ENCODE measurements at regions not wholly inside any gene's neighbourhood (a gene's known extent, or its start where the extent isn't known, plus 50 kb on each side); places are given as distances from the start of the nearest gene placed in this dataset.

DNA sequence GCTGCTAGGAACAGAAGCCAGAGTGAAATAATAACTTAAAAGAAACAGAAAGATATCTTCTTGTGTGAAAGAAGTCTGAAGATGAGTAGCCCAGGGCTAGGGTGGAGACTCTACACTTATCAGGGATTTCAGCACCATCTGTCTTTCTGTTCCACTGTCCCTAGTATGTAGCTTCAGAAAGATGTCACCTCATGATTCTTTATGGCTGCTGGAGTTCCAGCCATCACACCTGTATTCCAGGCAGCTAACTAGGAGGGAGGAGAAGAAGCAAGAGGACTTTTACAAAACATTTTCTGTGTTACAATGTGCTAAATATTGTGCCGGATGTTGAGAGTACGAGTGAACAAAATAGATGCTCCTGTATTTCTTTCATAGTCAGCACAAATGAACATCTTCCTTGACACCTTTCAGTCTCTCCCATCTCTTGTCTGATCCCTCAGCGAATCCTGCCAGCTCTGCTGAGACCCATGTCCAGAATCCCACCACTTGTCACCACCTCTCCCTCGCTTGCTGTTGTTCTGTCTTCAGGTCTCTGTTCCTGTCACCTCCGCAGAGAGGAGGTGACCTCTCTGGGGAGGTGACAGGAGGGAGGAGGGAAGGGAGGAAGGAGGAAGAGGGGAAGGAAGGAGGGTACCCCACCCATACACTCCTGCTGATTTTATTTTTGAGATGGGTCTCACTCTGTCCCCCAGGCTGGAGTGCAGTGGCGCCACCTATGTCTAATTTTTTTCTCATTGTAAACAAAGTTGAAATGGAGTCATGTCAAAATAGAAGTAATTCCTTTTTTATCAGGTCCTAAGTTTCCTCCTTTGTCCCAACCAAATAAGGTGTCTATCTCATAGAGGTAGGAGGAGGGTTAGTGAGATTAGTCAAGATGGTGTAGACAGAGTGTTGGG is 188.9 kb downstream of the TFAP2C start:
- TF ChIP-seq, protein P1, sequence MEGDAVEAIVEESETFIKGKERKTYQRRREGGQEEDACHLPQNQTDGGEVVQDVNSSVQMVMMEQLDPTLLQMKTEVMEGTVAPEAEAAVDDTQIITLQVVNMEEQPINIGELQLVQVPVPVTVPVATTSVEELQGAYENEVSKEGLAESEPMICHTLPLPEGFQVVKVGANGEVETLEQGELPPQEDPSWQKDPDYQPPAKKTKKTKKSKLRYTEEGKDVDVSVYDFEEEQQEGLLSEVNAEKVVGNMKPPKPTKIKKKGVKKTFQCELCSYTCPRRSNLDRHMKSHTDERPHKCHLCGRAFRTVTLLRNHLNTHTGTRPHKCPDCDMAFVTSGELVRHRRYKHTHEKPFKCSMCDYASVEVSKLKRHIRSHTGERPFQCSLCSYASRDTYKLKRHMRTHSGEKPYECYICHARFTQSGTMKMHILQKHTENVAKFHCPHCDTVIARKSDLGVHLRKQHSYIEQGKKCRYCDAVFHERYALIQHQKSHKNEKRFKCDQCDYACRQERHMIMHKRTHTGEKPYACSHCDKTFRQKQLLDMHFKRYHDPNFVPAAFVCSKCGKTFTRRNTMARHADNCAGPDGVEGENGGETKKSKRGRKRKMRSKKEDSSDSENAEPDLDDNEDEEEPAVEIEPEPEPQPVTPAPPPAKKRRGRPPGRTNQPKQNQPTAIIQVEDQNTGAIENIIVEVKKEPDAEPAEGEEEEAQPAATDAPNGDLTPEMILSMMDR (IDR thresholded peaks at IDR 0.05; ENCODE audit: low read depth, low read length): no peak
- Histone ChIP-seq H3K27ac (no peak overlapping the region), H3K27me3 (ENCODE audit: insufficient read depth, low read depth, severe bottlenecking) (peaks cover 86% of the 10 kb centered on the region), H3K36me3 (no peaks in the 10 kb centered on the region), H3K4me3 (ENCODE audit: low read depth, low read length) (no peak overlapping the region), H3K9me3 (ENCODE audit: severe bottlenecking) (no peaks in the 10 kb centered on the region)
- DNase-seq: no peak

DNA sequence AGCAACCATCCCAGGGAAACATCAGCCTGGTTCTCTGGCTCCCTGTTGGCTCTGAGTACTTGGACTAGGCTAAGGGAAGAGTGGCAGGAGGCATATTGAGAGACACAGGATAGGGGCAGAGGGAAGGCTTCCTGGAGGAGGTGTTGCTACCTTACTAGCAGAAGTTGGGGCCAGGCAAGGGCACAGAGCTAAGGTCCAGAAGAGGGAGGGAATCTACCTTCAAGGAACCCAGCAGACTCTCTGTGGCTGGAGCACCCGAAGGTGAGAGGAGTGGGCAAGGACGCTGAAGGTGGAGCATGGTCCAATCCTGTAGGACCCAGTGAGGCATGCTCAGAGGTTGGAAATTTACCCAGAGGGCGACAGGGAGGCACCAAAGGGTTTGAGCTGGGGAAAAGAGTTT is 191.9 kb downstream of the TFAP2C start:
- Histone ChIP-seq H3K4me3 (ENCODE audit: low read depth, low read length) (no peak overlapping the region), H3K9me3 (ENCODE audit: severe bottlenecking) (no peaks in the 10 kb centered on the region), H3K27me3 (ENCODE audit: insufficient read depth, low read depth, severe bottlenecking) (peaks cover 81% of the 10 kb centered on the region), H3K36me3 (no peaks in the 10 kb centered on the region), H3K27ac (no peak overlapping the region)
- TF ChIP-seq, protein P1 (IDR thresholded peaks at IDR 0.05; ENCODE audit: low read depth, low read length): no peak
- DNase-seq: no peak

DNA sequence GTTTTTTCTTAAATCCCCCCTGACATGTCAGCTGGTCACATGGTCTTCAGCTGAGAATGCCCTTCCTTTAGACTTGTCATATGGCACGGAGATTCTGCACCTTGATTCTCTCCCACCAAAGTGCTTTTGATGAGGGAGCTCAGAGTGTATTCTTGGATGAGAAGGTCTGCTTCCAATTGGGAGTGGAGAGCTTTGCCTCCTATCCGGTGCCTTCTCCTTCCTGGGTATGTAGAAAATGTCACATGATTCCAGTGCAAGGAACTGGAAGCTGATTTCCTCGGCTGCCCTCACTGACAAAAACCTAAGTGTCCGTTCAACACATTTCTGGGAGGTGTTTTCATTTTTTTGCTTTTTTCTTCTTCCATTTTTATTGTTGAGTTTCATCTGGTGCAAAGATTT is 197.2 kb downstream of the TFAP2C start:
- TF ChIP-seq, protein P1 (IDR thresholded peaks at IDR 0.05; ENCODE audit: low read depth, low read length): no peak
- DNase-seq: no peak
- H3K36me3 ChIP-seq: no peaks in the 10 kb centered on the region
- H3K27me3 ChIP-seq (ENCODE audit: insufficient read depth, low read depth, severe bottlenecking): peaks cover 85% of the 10 kb centered on the region
- H3K4me3 ChIP-seq (ENCODE audit: low read depth, low read length): no peak overlapping the region
- H3K27ac ChIP-seq: no peak overlapping the region
- H3K9me3 ChIP-seq (ENCODE audit: severe bottlenecking): no peaks in the 10 kb centered on the region

DNA sequence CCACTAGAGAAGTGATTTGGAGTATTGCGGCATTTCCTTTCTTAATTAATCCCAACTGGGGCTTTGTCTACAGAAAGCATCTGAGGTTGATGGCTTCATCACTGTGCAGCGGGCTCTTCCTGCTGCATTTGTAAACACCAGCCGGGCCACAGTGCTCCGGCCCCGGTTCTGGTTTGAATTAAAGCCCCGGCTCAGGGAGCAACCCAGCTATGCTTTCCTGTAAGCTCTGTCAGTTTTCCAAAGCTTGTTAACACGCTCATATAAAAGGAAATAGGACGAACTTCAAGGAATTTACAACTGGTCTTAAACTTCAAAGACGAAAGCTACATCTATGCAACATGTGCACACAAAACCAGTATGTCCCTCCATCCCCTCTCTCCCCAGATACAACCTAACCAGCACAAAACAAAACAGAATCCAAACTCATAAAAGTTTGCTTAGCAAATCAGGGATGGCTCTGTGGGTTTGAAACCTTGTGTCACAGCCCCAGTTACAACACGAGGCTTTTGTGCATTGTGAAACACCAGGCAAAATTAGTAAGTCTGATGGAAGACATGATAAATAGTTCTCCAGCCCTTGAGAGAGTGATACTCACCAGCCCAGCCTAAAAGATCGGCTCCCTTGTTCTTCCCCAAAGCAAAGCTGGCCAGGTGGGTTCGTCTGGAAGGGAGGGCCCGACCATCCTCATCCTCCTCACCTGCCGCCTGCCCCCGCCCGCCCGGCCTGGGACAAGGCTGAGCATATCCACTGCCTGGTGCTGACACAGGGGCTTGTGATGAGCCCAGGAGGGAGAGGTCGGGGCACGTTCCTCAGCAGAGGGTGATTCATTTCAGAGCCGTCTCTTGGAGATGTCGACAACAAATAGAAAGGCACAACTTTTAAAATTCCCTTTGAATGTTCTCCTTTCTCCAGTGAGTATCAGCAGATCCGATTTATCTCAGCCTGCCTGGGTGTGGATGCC is 197.9 kb downstream of the TFAP2C start:
- Histone ChIP-seq H3K27ac (no peak overlapping the region), H3K9me3 (ENCODE audit: severe bottlenecking) (no peaks in the 10 kb centered on the region), H3K36me3 (no peaks in the 10 kb centered on the region), H3K4me3 (ENCODE audit: low read depth, low read length) (no peak overlapping the region), H3K27me3 (ENCODE audit: insufficient read depth, low read depth, severe bottlenecking) (peaks cover 87% of the 10 kb centered on the region)
- TF ChIP-seq, protein P1 (IDR thresholded peaks at IDR 0.05; ENCODE audit: low read depth, low read length): no peak
- DNase-seq: no peak

DNA sequence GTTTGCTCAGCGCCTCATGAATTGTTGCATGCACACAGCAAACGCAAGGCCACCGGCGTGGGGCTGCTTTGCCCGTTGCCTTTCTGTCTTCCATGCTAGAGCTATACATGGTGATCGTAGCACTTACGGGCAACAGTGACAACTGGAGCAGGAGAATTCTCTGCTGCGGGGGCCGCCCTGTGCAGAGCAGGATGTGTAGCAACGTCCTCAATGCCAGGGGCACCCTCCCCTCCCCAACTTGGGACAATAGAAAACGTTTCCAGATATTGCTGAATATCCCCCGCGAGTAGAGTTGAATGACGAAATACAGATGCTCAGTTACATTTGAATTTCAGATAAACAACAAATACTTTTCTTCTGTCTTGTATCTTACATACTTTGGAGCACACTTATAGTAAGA is 198.7 kb downstream of the TFAP2C start:
- Histone ChIP-seq H3K4me3 (ENCODE audit: low read depth, low read length) (no peak overlapping the region), H3K36me3 (no peaks in the 10 kb centered on the region), H3K27ac (no peak overlapping the region), H3K9me3 (ENCODE audit: severe bottlenecking) (no peaks in the 10 kb centered on the region), H3K27me3 (ENCODE audit: insufficient read depth, low read depth, severe bottlenecking) (peaks cover 87% of the 10 kb centered on the region)
- no peak for DNase-seq
- TF ChIP-seq, protein P1 (IDR thresholded peaks at IDR 0.05; ENCODE audit: low read depth, low read length): no peak

Measured in WERI-Rb-1 (cell line).